ENCODE measurements at regions not wholly inside any gene's neighbourhood (a gene's known extent, or its start where the extent isn't known, plus 50 kb on each side); places are given as distances from the start of the nearest gene placed in this dataset.

GRCh38 chr12:65615118-65615517, 209.2 kb upstream of the HMGA2 start:
- no peak overlapping the region for H3K27ac ChIP-seq (ENCODE audit: low read depth in 1 of 2, low read length in 2 of 2)
- ATAC-seq (ENCODE audit: poor library complexity) (no peak), DNase-seq (no peak)
- H3K4me1 Mint-ChIP-seq (ENCODE audit: low read depth), result no peaks in the 10 kb centered on the region
- H3K4me3 Mint-ChIP-seq, result no peak overlapping the region
- TF ChIP-seq, protein P1, sequence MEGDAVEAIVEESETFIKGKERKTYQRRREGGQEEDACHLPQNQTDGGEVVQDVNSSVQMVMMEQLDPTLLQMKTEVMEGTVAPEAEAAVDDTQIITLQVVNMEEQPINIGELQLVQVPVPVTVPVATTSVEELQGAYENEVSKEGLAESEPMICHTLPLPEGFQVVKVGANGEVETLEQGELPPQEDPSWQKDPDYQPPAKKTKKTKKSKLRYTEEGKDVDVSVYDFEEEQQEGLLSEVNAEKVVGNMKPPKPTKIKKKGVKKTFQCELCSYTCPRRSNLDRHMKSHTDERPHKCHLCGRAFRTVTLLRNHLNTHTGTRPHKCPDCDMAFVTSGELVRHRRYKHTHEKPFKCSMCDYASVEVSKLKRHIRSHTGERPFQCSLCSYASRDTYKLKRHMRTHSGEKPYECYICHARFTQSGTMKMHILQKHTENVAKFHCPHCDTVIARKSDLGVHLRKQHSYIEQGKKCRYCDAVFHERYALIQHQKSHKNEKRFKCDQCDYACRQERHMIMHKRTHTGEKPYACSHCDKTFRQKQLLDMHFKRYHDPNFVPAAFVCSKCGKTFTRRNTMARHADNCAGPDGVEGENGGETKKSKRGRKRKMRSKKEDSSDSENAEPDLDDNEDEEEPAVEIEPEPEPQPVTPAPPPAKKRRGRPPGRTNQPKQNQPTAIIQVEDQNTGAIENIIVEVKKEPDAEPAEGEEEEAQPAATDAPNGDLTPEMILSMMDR (IDR thresholded peaks at IDR 0.05), result no peak
- POLR2A ChIA-PET, result no interaction called here
- no peaks in the 10 kb centered on the region for H3K9me3 Mint-ChIP-seq
- no peak overlapping the region for H3K4me3 ChIP-seq (ENCODE audit: low read length)
- CTCF ChIA-PET, result no interaction called here
- H3K27me3 Mint-ChIP-seq, result peaks cover 29% of the 10 kb centered on the region
- H3K4me1 ChIP-seq (ENCODE audit: insufficient read depth, low read length), result no peaks in the 10 kb centered on the region
- H3K36me3 Mint-ChIP-seq (ENCODE audit: low read depth), result no peaks in the 10 kb centered on the region
- no peak overlapping the region for H3K27ac Mint-ChIP-seq
- H3K9me3 ChIP-seq (ENCODE audit: control insufficient read depth in 1 of 2, insufficient read depth in 1 of 2, low read length in 2 of 2), result peaks cover 0 to 4% of the 10 kb centered on the region in 2 experiments
- no peaks in the 10 kb centered on the region for H3K36me3 ChIP-seq (ENCODE audit: insufficient read depth, low read length)
- intact Hi-C loops (cut with DNase I, micrococcal nuclease), result no loop called here
- no peaks in the 10 kb centered on the region for H3K27me3 ChIP-seq (ENCODE audit: control insufficient read depth in 1 of 2, insufficient read depth in 2 of 2, low read length in 2 of 2)

- POLR2A ChIA-PET, result no interaction called here
Observed at GRCh38 chr12:65616022-65616421, 208.3 kb upstream of the HMGA2 start.

DNA sequence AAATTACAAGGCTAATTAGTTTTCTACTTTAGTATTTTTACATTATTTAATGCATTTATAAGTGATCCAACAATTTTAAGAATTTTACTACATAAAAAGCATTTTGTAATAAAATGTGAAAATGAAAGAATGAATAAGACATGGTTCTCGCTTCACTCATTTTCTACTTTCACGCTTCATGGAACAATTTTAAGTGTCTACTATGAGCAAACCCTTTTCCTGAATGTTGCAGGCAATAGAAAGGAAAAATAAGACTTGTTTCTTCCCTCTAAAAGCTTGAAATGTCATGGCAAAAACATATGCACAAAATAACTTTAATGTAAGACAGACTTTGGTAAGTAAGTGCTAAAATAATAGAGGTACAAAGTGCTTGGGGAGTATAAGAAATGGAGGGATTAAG, 205.7 kb upstream of the HMGA2 start:
- Histone ChIP-seq H3K27ac (ENCODE audit: low read depth in 1 of 2, low read length in 2 of 2) (no peak overlapping the region), H3K36me3 (ENCODE audit: insufficient read depth, low read length) (no peaks in the 10 kb centered on the region), H3K4me3 (ENCODE audit: low read length) (no peak overlapping the region), H3K4me1 (ENCODE audit: insufficient read depth, low read length) (no peaks in the 10 kb centered on the region), H3K27me3 (ENCODE audit: control insufficient read depth in 1 of 2, insufficient read depth in 2 of 2, low read length in 2 of 2) (no peaks in the 10 kb centered on the region), H3K9me3 (ENCODE audit: control insufficient read depth in 1 of 2, insufficient read depth in 1 of 2, low read length in 2 of 2) (no peaks in the 10 kb centered on the region)
- CTCF ChIA-PET, result no interaction called here
- DNase-seq (no peak), ATAC-seq (ENCODE audit: poor library complexity) (no peak)
- POLR2A ChIA-PET, result no interaction called here
- Mint-ChIP-seq H3K36me3 (ENCODE audit: low read depth) (no peaks in the 10 kb centered on the region), H3K27ac (no peak overlapping the region), H3K27me3 (peaks cover 33% of the 10 kb centered on the region), H3K9me3 (no peaks in the 10 kb centered on the region), H3K4me1 (ENCODE audit: low read depth) (no peaks in the 10 kb centered on the region), H3K4me3 (no peak overlapping the region)
- intact Hi-C loops (cut with DNase I, micrococcal nuclease), result no loop called here
- TF ChIP-seq, protein P1 (IDR thresholded peaks at IDR 0.05), result no peak

More at GRCh38 chr12:65616022-65616421, 208.3 kb upstream of the HMGA2 start:
- DNase-seq (no peak), ATAC-seq (ENCODE audit: poor library complexity) (no peak)
- Mint-ChIP-seq H3K27me3 (peaks cover 29% of the 10 kb centered on the region), H3K4me1 (ENCODE audit: low read depth) (no peaks in the 10 kb centered on the region), H3K9me3 (no peaks in the 10 kb centered on the region), H3K36me3 (ENCODE audit: low read depth) (no peaks in the 10 kb centered on the region), H3K4me3 (no peak overlapping the region), H3K27ac (no peak overlapping the region)
- no peak overlapping the region for H3K4me3 ChIP-seq (ENCODE audit: low read length)
- TF ChIP-seq, protein P1 (IDR thresholded peaks at IDR 0.05), result no peak
- intact Hi-C loops (cut with DNase I, micrococcal nuclease), result no loop called here
- H3K27ac ChIP-seq (ENCODE audit: low read depth in 1 of 2, low read length in 2 of 2), result no peak overlapping the region
- H3K27me3 ChIP-seq (ENCODE audit: control insufficient read depth in 1 of 2, insufficient read depth in 2 of 2, low read length in 2 of 2), result no peaks in the 10 kb centered on the region
- no peaks in the 10 kb centered on the region for H3K4me1 ChIP-seq (ENCODE audit: insufficient read depth, low read length)
- CTCF ChIA-PET, result no interaction called here
- no peaks in the 10 kb centered on the region for H3K9me3 ChIP-seq (ENCODE audit: control insufficient read depth in 1 of 2, insufficient read depth in 1 of 2, low read length in 2 of 2)
- no peaks in the 10 kb centered on the region for H3K36me3 ChIP-seq (ENCODE audit: insufficient read depth, low read length)
